NCI-H1694 (cell line): ENCODE measurements at regions not wholly inside any gene's neighbourhood (a gene's known extent, or its start where the extent isn't known, plus 50 kb on each side); places are given as distances from the start of the nearest gene placed in this dataset.

Source experiments
- DNase-seq: peaks from one replicate; lab custom pipeline; 2025; lab: John Stamatoyannopoulos, UW

- peak; percentile 89 for DNase-seq
Observed at GRCh38 chr2:122643725-122644329, 888.4 kb downstream of the TSN start.

GRCh38 chr2:122651236-122651635 is 895.8 kb downstream of the TSN start:
- no peak for DNase-seq

GRCh38 chr2:122651780-122652179 is 896.3 kb downstream of the TSN start:
- no peak for DNase-seq

GRCh38 chr2:122652670-122653069 is 897.2 kb downstream of the TSN start:
- no peak for DNase-seq

- DNase-seq = no peak
Observed at GRCh38 chr2:122656403-122656802, 901.0 kb downstream of the TSN start.

- DNase-seq = no peak
Observed at GRCh38 chr2:122660786-122661634, 905.6 kb downstream of the TSN start.

GRCh38 chr2:122663620-122664019 is 908.2 kb downstream of the TSN start:
- DNase-seq = peak; percentile 81

- no peak for DNase-seq
Observed at GRCh38 chr2:122669627-122670026, 914.2 kb downstream of the TSN start.

- DNase-seq = no peak
Observed at GRCh38 chr2:122670897-122671296, 915.4 kb downstream of the TSN start.

GRCh38 chr2:122680662-122681061 is 925.2 kb downstream of the TSN start:
- DNase-seq = no peak

- DNase-seq = no peak
Observed at GRCh38 chr2:122681626-122682025, 926.2 kb downstream of the TSN start.

GRCh38 chr2:122682356-122682755 is 926.9 kb downstream of the TSN start:
- DNase-seq = no peak

GRCh38 chr2:122683018-122683417 is 927.6 kb downstream of the TSN start:
- no peak for DNase-seq

- no peak for DNase-seq
Observed at GRCh38 chr2:122692400-122693083, 937.1 kb downstream of the TSN start.

GRCh38 chr2:122697415-122697814 is 942.0 kb downstream of the TSN start:
- DNase-seq = no peak

- no peak for DNase-seq
Observed at GRCh38 chr2:122703676-122704075, 948.2 kb downstream of the TSN start.

- DNase-seq = no peak
Observed at GRCh38 chr2:122704109-122704563, 948.7 kb downstream of the TSN start.

GRCh38 chr2:122705746-122706145 is 950.3 kb downstream of the TSN start:
- DNase-seq = no peak

GRCh38 chr2:122706757-122707223 is 951.3 kb downstream of the TSN start:
- DNase-seq = no peak

GRCh38 chr2:122707224-122707824 is 951.9 kb downstream of the TSN start:
- DNase-seq = no peak

- DNase-seq = no peak
Observed at GRCh38 chr2:122710049-122710448, 954.6 kb downstream of the TSN start.

- DNase-seq = no peak
Observed at GRCh38 chr2:122713800-122714199, 958.3 kb downstream of the TSN start.
